Ovary (tissue), 3 donors: ENCODE measurements at regions not wholly inside any gene's neighbourhood (a gene's known extent, or its start where the extent isn't known, plus 50 kb on each side); places are given as distances from the start of the nearest gene placed in this dataset.

ENCODE experiments used
- EP300 ChIP-seq: sonication (generic); formaldehyde crosslinking; IDR thresholded peaks from one replicate; pipeline ENCODE4 v1.6.1; 2017; ENCODE audit warnings: antibody characterized with exemption
- POLR2A ChIP-seq: fragments of 450-650 bp; IDR thresholded peaks from one replicate; pipeline ENCODE4 v1.6.1; 2017; ENCODE audit warnings: antibody characterized with exemption, mild to moderate bottlenecking, moderate library complexity
- TF ChIP-seq, protein P1 (sequence below), 3 donors: fragments of 450-650 bp in 2 of 3; fragments of 200-600 bp in 1 of 3; IDR thresholded peaks; one replicate each; pipeline versions ENCODE4 v1.5.1 to v1.8.0; 2016 to 2022; ENCODE audit warnings: antibody characterized with exemption in 3 of 3, mild to moderate bottlenecking in 1 of 3
- donor health status: DM: no; HTN: no; CAD: no.

DNA sequence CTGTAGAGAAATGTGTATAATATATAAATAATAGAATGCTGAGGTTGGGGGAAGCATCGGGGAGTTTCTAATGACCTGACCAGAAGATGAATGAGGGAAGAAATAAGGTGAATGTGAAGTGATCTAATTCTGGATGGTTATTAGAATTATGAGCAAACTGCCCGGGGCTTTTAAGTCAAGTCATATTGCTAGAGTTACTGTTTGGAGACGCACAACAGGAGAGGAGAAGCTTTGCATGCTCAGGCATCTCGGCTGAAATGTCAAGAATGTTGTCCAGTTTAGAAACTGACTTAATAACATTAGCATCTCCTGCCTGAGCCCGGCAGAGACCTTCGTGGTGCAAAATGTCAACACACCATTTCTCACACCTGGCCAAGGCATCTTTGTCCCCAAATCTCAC lies 119.1 kb downstream of the RRAGC start:
- TF ChIP-seq POLR2A (no peak), EP300 (no peak)
- TF ChIP-seq, protein P1, sequence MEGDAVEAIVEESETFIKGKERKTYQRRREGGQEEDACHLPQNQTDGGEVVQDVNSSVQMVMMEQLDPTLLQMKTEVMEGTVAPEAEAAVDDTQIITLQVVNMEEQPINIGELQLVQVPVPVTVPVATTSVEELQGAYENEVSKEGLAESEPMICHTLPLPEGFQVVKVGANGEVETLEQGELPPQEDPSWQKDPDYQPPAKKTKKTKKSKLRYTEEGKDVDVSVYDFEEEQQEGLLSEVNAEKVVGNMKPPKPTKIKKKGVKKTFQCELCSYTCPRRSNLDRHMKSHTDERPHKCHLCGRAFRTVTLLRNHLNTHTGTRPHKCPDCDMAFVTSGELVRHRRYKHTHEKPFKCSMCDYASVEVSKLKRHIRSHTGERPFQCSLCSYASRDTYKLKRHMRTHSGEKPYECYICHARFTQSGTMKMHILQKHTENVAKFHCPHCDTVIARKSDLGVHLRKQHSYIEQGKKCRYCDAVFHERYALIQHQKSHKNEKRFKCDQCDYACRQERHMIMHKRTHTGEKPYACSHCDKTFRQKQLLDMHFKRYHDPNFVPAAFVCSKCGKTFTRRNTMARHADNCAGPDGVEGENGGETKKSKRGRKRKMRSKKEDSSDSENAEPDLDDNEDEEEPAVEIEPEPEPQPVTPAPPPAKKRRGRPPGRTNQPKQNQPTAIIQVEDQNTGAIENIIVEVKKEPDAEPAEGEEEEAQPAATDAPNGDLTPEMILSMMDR (IDR thresholded peaks at IDR 0.05) = no peak
